GM06990 (cell line): ENCODE measurements at regions not wholly inside any gene's neighbourhood (a gene's known extent, or its start where the extent isn't known, plus 50 kb on each side); places are given as distances from the start of the nearest gene placed in this dataset.

Experiments
- DNase-seq: peaks from one replicate; pipeline ENCODE4 v3.0.0-alpha.2; 2011; ENCODE audit not compliant: insufficient read length; ENCODE audit errors: extremely low read depth
- H3K27me3 ChIP-seq: replicated peaks from 2 replicates; pipeline ENCODE4 v1.6.0; 2011; ENCODE audit warnings: low read length; ENCODE audit not compliant: control insufficient read depth, insufficient read depth
- H3K36me3 ChIP-seq: 2 replicates; pipeline ENCODE4 v1.5.1; 2011; ENCODE audit warnings: low read length; ENCODE audit not compliant: control insufficient read depth, insufficient read depth
- H3K4me3 ChIP-seq: replicated peaks from 2 replicates; pipeline ENCODE4 v1.5.1; 2011; ENCODE audit warnings: low read depth, mild to moderate bottlenecking, control low read depth, low read length
- CTCF ChIP-seq: IDR thresholded peaks from 2 replicates; pipeline ENCODE4 v1.5.1; 2011; ENCODE audit warnings: low read length, control low read depth, mild to moderate bottlenecking, inconsistent platforms; ENCODE audit not compliant: insufficient read depth, poor library complexity, severe bottlenecking

DNA sequence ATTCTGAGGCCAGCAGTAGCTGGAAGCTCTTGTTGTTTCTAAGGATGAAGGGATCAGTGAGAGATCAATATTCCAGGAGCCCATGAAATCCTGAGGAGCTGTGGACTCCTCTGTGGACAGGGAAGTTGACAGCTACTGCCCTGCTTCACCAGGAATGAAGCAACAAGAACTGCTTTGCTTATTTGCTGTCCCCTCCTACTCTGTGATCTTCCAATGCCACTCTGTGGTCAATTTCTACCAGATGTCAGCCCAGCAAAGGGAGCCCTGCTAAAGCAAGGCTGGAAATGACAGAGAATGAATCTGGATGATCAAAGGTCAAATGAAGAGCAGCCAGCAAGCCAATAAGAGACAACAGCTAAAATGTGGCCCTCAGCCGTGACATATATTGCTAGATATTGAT, 227.5 kb upstream of the CHRM2 start:
- H3K4me3 ChIP-seq, result no peak overlapping the region
- no peaks in the 10 kb centered on the region for H3K27me3 ChIP-seq
- no peaks in the 10 kb centered on the region for H3K36me3 ChIP-seq
- TF ChIP-seq CTCF, result no peak
- no peak for DNase-seq

DNA sequence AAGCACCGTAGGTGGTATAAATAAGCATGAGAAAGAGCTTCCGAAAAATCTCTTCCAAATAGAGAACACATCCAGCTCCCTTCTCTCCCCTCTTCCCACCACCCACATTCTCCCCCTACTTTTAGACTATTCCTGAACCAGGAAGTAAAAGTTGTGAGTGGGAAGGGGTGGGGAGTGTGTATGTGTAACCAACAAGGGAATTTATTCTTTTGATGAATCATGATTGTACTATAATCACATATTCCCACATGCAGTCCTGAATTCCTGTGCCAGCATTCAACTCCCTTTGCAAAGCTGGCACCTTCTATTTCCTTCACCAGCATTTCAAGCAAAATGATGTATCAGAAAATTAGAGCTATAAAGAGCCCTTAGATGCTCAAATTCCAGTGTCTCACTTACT, 230.6 kb upstream of the CHRM2 start:
- H3K27me3 ChIP-seq, result no peaks in the 10 kb centered on the region
- TF ChIP-seq CTCF, result no peak
- DNase-seq, result no peak
- H3K36me3 ChIP-seq, result no peaks in the 10 kb centered on the region
- no peak overlapping the region for H3K4me3 ChIP-seq

DNA sequence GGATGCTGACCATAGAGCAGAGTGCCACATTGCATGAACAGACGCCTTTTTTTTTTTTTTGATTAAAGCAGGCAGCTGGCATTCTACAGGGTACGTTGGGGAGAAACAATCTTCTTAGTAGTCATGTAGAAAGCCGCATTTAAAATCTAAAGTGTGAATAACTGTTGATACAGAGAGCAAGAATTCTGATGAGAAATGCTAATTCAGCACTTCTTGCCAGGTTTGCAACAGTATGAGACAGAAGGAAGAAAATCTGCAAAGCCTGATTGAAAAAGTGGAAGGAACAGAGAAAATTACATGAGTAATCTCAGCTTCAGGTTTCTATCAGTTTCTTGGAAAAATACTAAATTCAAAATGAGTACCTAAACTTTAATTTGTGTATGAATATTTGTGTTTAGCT, 232.7 kb upstream of the CHRM2 start:
- TF ChIP-seq CTCF, result no peak
- Histone ChIP-seq H3K36me3 (no peaks in the 10 kb centered on the region), H3K27me3 (no peaks in the 10 kb centered on the region), H3K4me3 (no peak overlapping the region)
- no peak for DNase-seq

DNA sequence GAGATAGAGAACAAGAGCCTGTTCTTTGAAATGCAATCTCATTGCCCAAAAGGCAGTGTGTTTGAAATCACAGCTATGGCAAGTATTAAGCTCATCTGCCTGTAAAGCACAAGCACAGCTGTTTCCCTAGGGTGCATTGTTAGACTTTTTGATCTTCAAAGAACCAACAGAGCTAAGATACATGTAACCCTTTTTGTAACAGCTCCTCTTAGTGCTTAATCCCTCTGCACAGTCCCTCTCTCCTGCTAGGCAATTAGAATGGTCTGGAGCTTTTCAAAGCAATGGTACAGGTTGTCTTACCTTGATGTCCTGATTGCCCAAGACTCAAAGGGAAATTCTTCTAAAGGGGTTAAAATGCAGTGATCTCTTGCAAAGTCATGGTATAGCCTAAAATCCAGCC, 249.6 kb upstream of the CHRM2 start:
- Histone ChIP-seq H3K4me3 (no peak overlapping the region), H3K27me3 (no peaks in the 10 kb centered on the region), H3K36me3 (no peaks in the 10 kb centered on the region)
- TF ChIP-seq CTCF, result no peak
- no peak for DNase-seq

DNA sequence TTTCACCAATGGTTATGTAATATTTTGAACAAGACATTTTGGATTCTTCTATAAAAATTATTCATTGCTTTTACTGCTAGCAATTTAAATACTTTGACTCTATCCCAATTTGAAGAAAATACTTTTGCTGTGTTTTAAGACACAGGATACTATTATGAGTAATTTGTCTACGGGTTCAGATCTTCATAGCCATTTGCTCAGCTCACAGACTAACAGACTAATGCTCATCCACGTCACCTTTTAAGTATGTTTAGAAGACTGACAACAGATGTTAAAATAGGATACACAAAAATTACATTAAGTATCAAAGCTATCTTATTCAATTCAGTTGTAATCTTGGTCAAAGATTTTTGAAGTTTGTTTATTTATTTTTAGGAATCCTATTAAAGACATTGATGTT, 251.3 kb upstream of the CHRM2 start:
- Histone ChIP-seq H3K4me3 (no peak overlapping the region), H3K36me3 (no peaks in the 10 kb centered on the region)
- no peak for TF ChIP-seq CTCF

More for the DNA sequence above, 251.3 kb upstream of the CHRM2 start:
- no peaks in the 10 kb centered on the region for H3K27me3 ChIP-seq
- DNase-seq, result no peak
